ENCODE measurements at regions not wholly inside any gene's neighbourhood (a gene's known extent, or its start where the extent isn't known, plus 50 kb on each side); places are given as distances from the start of the nearest gene placed in this dataset.

DNA sequence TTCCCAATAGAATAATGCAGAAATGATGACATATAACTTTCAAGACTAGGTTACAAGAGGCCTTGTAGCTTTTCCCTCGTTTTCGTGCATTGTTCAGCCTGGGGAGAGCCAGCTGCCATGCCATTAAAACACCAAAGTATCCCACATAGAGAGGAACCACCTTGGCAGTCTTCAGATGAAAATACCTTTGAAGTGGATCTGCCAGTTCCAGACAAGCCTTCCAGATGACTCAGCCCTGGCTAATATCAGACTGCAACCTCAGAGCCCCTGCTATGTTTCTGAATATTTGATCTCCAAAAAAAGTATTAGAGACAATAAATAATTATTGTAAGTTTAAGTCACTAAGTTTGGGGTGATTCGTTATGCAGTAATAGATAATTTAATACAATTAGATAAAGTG, 294.3 kb upstream of the GBE1 start:
- no peak overlapping the region for H3K27ac ChIP-seq (ENCODE audit: low read depth, low read length)
- no peak overlapping the region for H3K4me3 ChIP-seq (ENCODE audit: insufficient read depth, low read length, poor library complexity, severe bottlenecking)
- TF ChIP-seq, protein P1, sequence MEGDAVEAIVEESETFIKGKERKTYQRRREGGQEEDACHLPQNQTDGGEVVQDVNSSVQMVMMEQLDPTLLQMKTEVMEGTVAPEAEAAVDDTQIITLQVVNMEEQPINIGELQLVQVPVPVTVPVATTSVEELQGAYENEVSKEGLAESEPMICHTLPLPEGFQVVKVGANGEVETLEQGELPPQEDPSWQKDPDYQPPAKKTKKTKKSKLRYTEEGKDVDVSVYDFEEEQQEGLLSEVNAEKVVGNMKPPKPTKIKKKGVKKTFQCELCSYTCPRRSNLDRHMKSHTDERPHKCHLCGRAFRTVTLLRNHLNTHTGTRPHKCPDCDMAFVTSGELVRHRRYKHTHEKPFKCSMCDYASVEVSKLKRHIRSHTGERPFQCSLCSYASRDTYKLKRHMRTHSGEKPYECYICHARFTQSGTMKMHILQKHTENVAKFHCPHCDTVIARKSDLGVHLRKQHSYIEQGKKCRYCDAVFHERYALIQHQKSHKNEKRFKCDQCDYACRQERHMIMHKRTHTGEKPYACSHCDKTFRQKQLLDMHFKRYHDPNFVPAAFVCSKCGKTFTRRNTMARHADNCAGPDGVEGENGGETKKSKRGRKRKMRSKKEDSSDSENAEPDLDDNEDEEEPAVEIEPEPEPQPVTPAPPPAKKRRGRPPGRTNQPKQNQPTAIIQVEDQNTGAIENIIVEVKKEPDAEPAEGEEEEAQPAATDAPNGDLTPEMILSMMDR (IDR thresholded peaks at IDR 0.05; ENCODE audit: insufficient read depth, low read length, poor library complexity, severe bottlenecking): no peak
- TF ChIP-seq EZH2phosphoT487 (conservative IDR thresholded peaks at IDR 0.05; ENCODE audit: low read length): no peak

DNA sequence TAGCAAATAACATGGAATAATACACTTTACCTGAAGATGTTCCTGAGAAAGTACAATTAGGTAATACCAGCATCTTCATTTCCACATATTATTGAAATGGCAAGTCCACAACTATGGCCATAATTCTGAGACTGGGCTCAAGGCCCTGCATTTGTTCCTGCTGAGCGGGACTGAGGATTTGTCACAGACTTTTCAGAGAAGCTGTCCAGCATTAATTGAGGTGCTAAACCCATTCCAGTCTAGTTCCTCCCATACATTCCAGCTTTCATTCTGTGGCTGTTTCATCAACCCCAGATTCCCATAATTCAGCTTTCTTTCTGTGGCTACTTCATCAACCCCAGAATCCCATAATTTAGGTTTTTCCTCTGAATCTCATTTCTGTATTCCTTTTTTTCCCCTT, 293.4 kb upstream of the GBE1 start:
- Histone ChIP-seq H2AFZ (ENCODE audit: low read depth, low read length, severe bottlenecking) (no peak overlapping the region), H3K9ac (ENCODE audit: low read length) (no peak overlapping the region), H3K4me3 (ENCODE audit: insufficient read depth, low read length, poor library complexity, severe bottlenecking) (no peak overlapping the region), H3F3A (ENCODE audit: insufficient read depth) (no peaks in the 10 kb centered on the region), H3K36me3 (ENCODE audit: low read length) (no peaks in the 10 kb centered on the region), H3K9me2 (replicated peaks; ENCODE audit: insufficient read depth, low read length) (no peaks in the 10 kb centered on the region), H3K27ac (ENCODE audit: low read depth, low read length) (no peak overlapping the region), H3K4me2 (ENCODE audit: low read depth, low read length, poor library complexity, severe bottlenecking) (no peak overlapping the region), H3K27me3 (ENCODE audit: low read length) (no peaks in the 10 kb centered on the region), H3K9me3 (ENCODE audit: insufficient read depth, low read length) (no peaks in the 10 kb centered on the region), H4K20me1 (ENCODE audit: low read depth, low read length) (no peaks in the 10 kb centered on the region), H3K79me2 (ENCODE audit: insufficient read depth, low read length) (no peaks in the 10 kb centered on the region)
- TF ChIP-seq, protein P1 (IDR thresholded peaks at IDR 0.05; ENCODE audit: insufficient read depth, low read length, poor library complexity, severe bottlenecking): no peak
- no peak for TF ChIP-seq EZH2phosphoT487 (conservative IDR thresholded peaks at IDR 0.05; ENCODE audit: low read length)

More for the DNA sequence above, 294.3 kb upstream of the GBE1 start:
- Histone ChIP-seq H3K9ac (ENCODE audit: low read length) (no peak overlapping the region), H3K27me3 (ENCODE audit: low read length) (no peaks in the 10 kb centered on the region), H3F3A (ENCODE audit: insufficient read depth) (no peaks in the 10 kb centered on the region), H2AFZ (ENCODE audit: low read depth, low read length, severe bottlenecking) (no peak overlapping the region), H3K9me3 (ENCODE audit: insufficient read depth, low read length) (no peaks in the 10 kb centered on the region), H3K4me2 (ENCODE audit: low read depth, low read length, poor library complexity, severe bottlenecking) (no peak overlapping the region), H3K79me2 (ENCODE audit: insufficient read depth, low read length) (no peaks in the 10 kb centered on the region), H3K36me3 (ENCODE audit: low read length) (no peaks in the 10 kb centered on the region), H4K20me1 (ENCODE audit: low read depth, low read length) (no peaks in the 10 kb centered on the region), H3K9me2 (replicated peaks; ENCODE audit: insufficient read depth, low read length) (no peaks in the 10 kb centered on the region)

DNA sequence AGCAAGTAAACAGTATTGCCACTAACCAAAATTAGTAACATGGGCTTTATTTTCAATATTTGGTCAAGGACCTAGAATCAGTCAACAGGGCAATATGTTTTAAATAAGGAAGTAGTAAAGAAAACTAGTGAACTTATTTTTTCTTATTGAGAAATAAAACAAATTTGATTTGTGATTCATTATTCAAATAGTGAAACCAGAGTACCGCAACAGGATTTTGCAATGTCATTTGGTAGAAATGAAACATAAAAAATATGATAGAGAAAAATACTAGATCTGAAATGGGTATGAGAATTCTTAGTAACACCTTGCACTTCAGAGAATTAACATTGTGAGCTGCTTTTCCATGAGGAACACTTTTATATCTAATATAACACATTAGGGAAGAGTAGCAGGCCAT, 291.8 kb upstream of the GBE1 start:
- Histone ChIP-seq H3K27ac (ENCODE audit: low read depth, low read length) (no peak overlapping the region), H3K36me3 (ENCODE audit: low read length) (no peaks in the 10 kb centered on the region), H4K20me1 (ENCODE audit: low read depth, low read length) (no peaks in the 10 kb centered on the region), H3K4me2 (ENCODE audit: low read depth, low read length, poor library complexity, severe bottlenecking) (no peak overlapping the region), H3K9me2 (replicated peaks; ENCODE audit: insufficient read depth, low read length) (no peaks in the 10 kb centered on the region), H3K27me3 (ENCODE audit: low read length) (no peaks in the 10 kb centered on the region), H3F3A (ENCODE audit: insufficient read depth) (no peaks in the 10 kb centered on the region), H3K9ac (ENCODE audit: low read length) (no peak overlapping the region), H3K4me3 (ENCODE audit: insufficient read depth, low read length, poor library complexity, severe bottlenecking) (no peak overlapping the region), H2AFZ (ENCODE audit: low read depth, low read length, severe bottlenecking) (peak overlapping the region; percentile 53), H3K79me2 (ENCODE audit: insufficient read depth, low read length) (no peaks in the 10 kb centered on the region), H3K9me3 (ENCODE audit: insufficient read depth, low read length) (no peaks in the 10 kb centered on the region)
- TF ChIP-seq, protein P1 (IDR thresholded peaks at IDR 0.05; ENCODE audit: insufficient read depth, low read length, poor library complexity, severe bottlenecking): no peak
- TF ChIP-seq EZH2phosphoT487 (conservative IDR thresholded peaks at IDR 0.05; ENCODE audit: low read length): no peak

Data from SU-DHL-6 (cell line).